ENCODE measurements at regions not wholly inside any gene's neighbourhood (a gene's known extent, or its start where the extent isn't known, plus 50 kb on each side); places are given as distances from the start of the nearest gene placed in this dataset.

DNA sequence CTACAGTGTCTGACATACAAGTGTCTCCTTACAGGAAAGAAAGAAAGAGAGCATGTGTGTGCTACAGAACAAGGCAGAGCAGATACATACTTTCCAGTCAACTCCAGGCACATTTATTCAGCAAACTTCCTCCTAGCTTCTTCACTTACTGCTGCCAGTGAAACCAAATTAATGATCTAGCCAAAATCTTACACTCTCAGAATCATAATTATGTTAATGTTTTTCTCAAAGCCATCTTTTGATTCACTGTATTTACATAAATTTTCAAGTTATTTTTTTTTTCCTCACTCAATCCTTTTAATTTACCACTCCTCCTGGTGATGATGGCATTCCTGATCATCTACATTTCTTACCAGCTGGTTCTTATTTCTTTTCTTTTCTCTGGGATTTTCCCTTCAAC, 326.7 kb downstream of the IGSF11 start:
- no peak for ATAC-seq
- DNase-seq (ENCODE audit: low spot score) = no peak
- Histone ChIP-seq H3K79me2 (replicated peaks; ENCODE audit: insufficient read depth) (no peaks in the 10 kb centered on the region), H3K27me3 (ENCODE audit: insufficient read depth) (no peaks in the 10 kb centered on the region), H4K20me1 (replicated peaks; ENCODE audit: insufficient read depth) (no peaks in the 10 kb centered on the region), H3K4me3 (no peak overlapping the region), H3K4me2 (no peak overlapping the region), H3K9me2 (ENCODE audit: insufficient read depth) (no peaks in the 10 kb centered on the region), H3K4me1 (ENCODE audit: insufficient read depth) (no peaks in the 10 kb centered on the region), H2AFZ (no peak overlapping the region), H3F3A (replicated peaks; ENCODE audit: low read depth) (no peaks in the 10 kb centered on the region), H3K27ac (ENCODE audit: low read depth) (no peak overlapping the region), H3K36me3 (ENCODE audit: insufficient read depth) (no peaks in the 10 kb centered on the region)
- peaks cover 7% of the 10 kb centered on the region for H3K4me1 Mint-ChIP-seq
- H3K9me3 Mint-ChIP-seq = no peaks in the 10 kb centered on the region; the same call in 2 of the 3 replicates
- H3K36me3 Mint-ChIP-seq (ENCODE audit: low read depth) = no peaks in the 10 kb centered on the region
- TF ChIP-seq STAT1 (IDR thresholded peaks at IDR 0.05; ENCODE audit: unreplicated experiment) = no peak
- TF ChIP-seq EZH2 (IDR thresholded peaks at IDR 0.05; ENCODE audit: low read depth, unreplicated experiment) = no peak
- no peak for TF ChIP-seq CREB1 (CRISPR knock-in tag; IDR thresholded peaks at IDR 0.05; ENCODE audit: low read depth)
- TF ChIP-seq, protein P1, sequence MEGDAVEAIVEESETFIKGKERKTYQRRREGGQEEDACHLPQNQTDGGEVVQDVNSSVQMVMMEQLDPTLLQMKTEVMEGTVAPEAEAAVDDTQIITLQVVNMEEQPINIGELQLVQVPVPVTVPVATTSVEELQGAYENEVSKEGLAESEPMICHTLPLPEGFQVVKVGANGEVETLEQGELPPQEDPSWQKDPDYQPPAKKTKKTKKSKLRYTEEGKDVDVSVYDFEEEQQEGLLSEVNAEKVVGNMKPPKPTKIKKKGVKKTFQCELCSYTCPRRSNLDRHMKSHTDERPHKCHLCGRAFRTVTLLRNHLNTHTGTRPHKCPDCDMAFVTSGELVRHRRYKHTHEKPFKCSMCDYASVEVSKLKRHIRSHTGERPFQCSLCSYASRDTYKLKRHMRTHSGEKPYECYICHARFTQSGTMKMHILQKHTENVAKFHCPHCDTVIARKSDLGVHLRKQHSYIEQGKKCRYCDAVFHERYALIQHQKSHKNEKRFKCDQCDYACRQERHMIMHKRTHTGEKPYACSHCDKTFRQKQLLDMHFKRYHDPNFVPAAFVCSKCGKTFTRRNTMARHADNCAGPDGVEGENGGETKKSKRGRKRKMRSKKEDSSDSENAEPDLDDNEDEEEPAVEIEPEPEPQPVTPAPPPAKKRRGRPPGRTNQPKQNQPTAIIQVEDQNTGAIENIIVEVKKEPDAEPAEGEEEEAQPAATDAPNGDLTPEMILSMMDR (conservative IDR thresholded peaks at IDR 0.05; ENCODE audit: low read depth in 2 of 2) = no peak
- TF ChIP-seq ETS1 (IDR thresholded peaks at IDR 0.05) = no peak
- TF ChIP-seq JUNB (IDR thresholded peaks at IDR 0.05; ENCODE audit: unreplicated experiment) = no peak
- no peak for TF ChIP-seq NANOG (IDR thresholded peaks at IDR 0.05; ENCODE audit: borderline replicate concordance)
- H3K4me3 Mint-ChIP-seq = no peak overlapping the region
- H3K27me3 Mint-ChIP-seq (ENCODE audit: insufficient read depth, low read depth, poor library complexity) = peaks cover 4% of the 10 kb centered on the region
- no peak overlapping the region for H3K27ac Mint-ChIP-seq

DNA sequence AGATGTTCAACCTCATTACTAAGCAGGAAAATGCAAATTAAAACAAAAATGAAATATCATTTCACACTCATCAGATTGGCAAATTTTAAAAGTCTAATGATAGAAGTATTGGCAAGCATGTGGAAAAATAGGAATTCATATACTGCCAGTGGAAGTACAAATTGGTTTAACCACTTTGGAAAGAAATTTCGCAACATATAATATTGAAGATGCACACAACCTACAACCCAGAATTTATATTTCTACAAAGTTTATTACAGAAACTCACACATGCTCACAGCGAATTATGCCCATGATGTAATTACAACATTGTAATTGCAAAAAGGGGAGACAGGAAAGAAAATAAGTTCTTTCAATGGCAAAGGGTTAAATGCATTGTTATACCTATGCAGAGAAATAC, 324.1 kb downstream of the IGSF11 start:
- Histone ChIP-seq H3K4me2 (no peak overlapping the region), H3K9me2 (ENCODE audit: insufficient read depth) (no peaks in the 10 kb centered on the region), H3K4me3 (no peak overlapping the region), H3K79me2 (replicated peaks; ENCODE audit: insufficient read depth) (no peaks in the 10 kb centered on the region), H3K27ac (ENCODE audit: low read depth) (no peak overlapping the region), H3K36me3 (ENCODE audit: insufficient read depth) (no peaks in the 10 kb centered on the region), H3K27me3 (ENCODE audit: insufficient read depth) (no peaks in the 10 kb centered on the region), H3F3A (replicated peaks; ENCODE audit: low read depth) (no peaks in the 10 kb centered on the region), H3K4me1 (ENCODE audit: insufficient read depth) (no peaks in the 10 kb centered on the region), H2AFZ (no peak overlapping the region), H4K20me1 (replicated peaks; ENCODE audit: insufficient read depth) (no peaks in the 10 kb centered on the region)
- DNase-seq (ENCODE audit: low spot score) = no peak
- no peak for ATAC-seq
- Mint-ChIP-seq H3K4me3 (no peak overlapping the region), H3K9me3 (no peaks in the 10 kb centered on the region), H3K36me3 (ENCODE audit: low read depth) (no peaks in the 10 kb centered on the region), H3K27me3 (ENCODE audit: insufficient read depth, low read depth, poor library complexity) (peaks cover 4% of the 10 kb centered on the region), H3K4me1 (no peaks in the 10 kb centered on the region), H3K27ac (no peak overlapping the region)
- TF ChIP-seq EZH2 (IDR thresholded peaks at IDR 0.05; ENCODE audit: low read depth, unreplicated experiment) (no peak), STAT1 (IDR thresholded peaks at IDR 0.05; ENCODE audit: unreplicated experiment) (no peak), ETS1 (IDR thresholded peaks at IDR 0.05) (no peak), EZH2phosphoT487 (IDR thresholded peaks at IDR 0.05; ENCODE audit: unreplicated experiment) (no peak)
- TF ChIP-seq, protein P2, sequence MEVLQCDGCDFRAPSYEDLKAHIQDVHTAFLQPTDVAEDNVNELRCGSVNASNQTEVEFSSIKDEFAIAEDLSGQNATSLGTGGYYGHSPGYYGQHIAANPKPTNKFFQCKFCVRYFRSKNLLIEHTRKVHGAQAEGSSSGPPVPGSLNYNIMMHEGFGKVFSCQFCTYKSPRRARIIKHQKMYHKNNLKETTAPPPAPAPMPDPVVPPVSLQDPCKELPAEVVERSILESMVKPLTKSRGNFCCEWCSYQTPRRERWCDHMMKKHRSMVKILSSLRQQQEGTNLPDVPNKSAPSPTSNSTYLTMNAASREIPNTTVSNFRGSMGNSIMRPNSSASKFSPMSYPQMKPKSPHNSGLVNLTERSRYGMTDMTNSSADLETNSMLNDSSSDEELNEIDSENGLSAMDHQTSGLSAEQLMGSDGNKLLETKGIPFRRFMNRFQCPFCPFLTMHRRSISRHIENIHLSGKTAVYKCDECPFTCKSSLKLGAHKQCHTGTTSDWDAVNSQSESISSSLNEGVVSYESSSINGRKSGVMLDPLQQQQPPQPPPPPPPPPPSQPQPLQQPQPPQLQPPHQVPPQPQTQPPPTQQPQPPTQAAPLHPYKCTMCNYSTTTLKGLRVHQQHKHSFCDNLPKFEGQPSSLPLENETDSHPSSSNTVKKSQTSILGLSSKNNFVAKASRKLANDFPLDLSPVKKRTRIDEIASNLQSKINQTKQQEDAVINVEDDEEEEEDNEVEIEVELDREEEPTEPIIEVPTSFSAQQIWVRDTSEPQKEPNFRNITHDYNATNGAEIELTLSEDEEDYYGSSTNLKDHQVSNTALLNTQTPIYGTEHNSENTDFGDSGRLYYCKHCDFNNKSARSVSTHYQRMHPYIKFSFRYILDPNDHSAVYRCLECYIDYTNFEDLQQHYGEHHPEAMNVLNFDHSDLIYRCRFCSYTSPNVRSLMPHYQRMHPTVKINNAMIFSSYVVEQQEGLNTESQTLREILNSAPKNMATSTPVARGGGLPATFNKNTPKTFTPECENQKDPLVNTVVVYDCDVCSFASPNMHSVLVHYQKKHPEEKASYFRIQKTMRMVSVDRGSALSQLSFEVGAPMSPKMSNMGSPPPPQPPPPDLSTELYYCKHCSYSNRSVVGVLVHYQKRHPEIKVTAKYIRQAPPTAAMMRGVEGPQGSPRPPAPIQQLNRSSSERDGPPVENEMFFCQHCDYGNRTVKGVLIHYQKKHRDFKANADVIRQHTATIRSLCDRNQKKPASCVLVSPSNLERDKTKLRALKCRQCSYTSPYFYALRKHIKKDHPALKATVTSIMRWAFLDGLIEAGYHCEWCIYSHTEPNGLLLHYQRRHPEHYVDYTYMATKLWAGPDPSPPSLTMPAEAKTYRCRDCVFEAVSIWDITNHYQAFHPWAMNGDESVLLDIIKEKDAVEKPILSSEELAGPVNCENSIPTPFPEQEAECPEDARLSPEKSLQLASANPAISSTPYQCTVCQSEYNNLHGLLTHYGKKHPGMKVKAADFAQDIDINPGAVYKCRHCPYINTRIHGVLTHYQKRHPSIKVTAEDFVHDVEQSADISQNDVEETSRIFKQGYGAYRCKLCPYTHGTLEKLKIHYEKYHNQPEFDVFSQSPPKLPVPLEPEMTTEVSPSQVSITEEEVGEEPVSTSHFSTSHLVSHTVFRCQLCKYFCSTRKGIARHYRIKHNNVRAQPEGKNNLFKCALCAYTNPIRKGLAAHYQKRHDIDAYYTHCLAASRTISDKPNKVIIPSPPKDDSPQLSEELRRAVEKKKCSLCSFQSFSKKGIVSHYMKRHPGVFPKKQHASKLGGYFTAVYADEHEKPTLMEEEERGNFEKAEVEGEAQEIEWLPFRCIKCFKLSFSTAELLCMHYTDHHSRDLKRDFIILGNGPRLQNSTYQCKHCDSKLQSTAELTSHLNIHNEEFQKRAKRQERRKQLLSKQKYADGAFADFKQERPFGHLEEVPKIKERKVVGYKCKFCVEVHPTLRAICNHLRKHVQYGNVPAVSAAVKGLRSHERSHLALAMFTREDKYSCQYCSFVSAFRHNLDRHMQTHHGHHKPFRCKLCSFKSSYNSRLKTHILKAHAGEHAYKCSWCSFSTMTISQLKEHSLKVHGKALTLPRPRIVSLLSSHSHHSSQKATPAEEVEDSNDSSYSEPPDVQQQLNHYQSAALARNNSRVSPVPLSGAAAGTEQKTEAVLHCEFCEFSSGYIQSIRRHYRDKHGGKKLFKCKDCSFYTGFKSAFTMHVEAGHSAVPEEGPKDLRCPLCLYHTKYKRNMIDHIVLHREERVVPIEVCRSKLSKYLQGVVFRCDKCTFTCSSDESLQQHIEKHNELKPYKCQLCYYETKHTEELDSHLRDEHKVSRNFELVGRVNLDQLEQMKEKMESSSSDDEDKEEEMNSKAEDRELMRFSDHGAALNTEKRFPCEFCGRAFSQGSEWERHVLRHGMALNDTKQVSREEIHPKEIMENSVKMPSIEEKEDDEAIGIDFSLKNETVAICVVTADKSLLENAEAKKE (CRISPR knock-in tag; IDR thresholded peaks at IDR 0.05) = no peak
- TF ChIP-seq, protein P1 (conservative IDR thresholded peaks at IDR 0.05; ENCODE audit: low read depth in 2 of 2) = no peak

All from GM23338 (cell line).